ENCODE measurements at regions not wholly inside any gene's neighbourhood (a gene's known extent, or its start where the extent isn't known, plus 50 kb on each side); places are given as distances from the start of the nearest gene placed in this dataset.
"Not testable (repeated sequence)": the region's sequence is repeated elsewhere in the genome, so short reads cannot be mapped to it uniquely, and the experiment has no call there.

GRCh38 chr14:71631030-71631429 lies 301.2 kb upstream of the RGS6 start:
- TF ChIP-seq, protein P1, sequence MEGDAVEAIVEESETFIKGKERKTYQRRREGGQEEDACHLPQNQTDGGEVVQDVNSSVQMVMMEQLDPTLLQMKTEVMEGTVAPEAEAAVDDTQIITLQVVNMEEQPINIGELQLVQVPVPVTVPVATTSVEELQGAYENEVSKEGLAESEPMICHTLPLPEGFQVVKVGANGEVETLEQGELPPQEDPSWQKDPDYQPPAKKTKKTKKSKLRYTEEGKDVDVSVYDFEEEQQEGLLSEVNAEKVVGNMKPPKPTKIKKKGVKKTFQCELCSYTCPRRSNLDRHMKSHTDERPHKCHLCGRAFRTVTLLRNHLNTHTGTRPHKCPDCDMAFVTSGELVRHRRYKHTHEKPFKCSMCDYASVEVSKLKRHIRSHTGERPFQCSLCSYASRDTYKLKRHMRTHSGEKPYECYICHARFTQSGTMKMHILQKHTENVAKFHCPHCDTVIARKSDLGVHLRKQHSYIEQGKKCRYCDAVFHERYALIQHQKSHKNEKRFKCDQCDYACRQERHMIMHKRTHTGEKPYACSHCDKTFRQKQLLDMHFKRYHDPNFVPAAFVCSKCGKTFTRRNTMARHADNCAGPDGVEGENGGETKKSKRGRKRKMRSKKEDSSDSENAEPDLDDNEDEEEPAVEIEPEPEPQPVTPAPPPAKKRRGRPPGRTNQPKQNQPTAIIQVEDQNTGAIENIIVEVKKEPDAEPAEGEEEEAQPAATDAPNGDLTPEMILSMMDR (conservative IDR thresholded peaks at IDR 0.05) = not testable (repeated sequence)
- not testable (repeated sequence) for TF ChIP-seq EZH2 (IDR thresholded peaks at IDR 0.05; ENCODE audit: low read depth)

Data from PC-9 (cell line).